ENCODE measurements at regions not wholly inside any gene's neighbourhood (a gene's known extent, or its start where the extent isn't known, plus 50 kb on each side); places are given as distances from the start of the nearest gene placed in this dataset.

- TF ChIP-seq CTCF (IDR thresholded peaks at IDR 0.05; ENCODE audit: insufficient read depth, low read length, poor library complexity, severe bottlenecking) = no peak
- Histone ChIP-seq H3K27me3 (replicated peaks; ENCODE audit: control insufficient read depth, insufficient read depth, low read length) (no peaks in the 10 kb centered on the region), H3K4me3 (replicated peaks; ENCODE audit: low read depth, low read length) (no peak overlapping the region), H3K36me3 (ENCODE audit: control insufficient read depth, insufficient read depth, low read length) (no peaks in the 10 kb centered on the region)
- no peak for DNase-seq (ENCODE audit: extremely low read depth, insufficient read length)
Measured at GRCh38 chr4:147418226-147418625, 62.7 kb upstream of the EDNRA start.

GRCh38 chr4:147421456-147421855, 59.4 kb upstream of the EDNRA start:
- Histone ChIP-seq H3K36me3 (ENCODE audit: control insufficient read depth, insufficient read depth, low read length) (no peaks in the 10 kb centered on the region), H3K4me3 (replicated peaks; ENCODE audit: low read depth, low read length) (no peak overlapping the region), H3K27me3 (replicated peaks; ENCODE audit: control insufficient read depth, insufficient read depth, low read length) (no peaks in the 10 kb centered on the region)
- no peak for DNase-seq (ENCODE audit: extremely low read depth, insufficient read length)
- no peak for TF ChIP-seq CTCF (IDR thresholded peaks at IDR 0.05; ENCODE audit: insufficient read depth, low read length, poor library complexity, severe bottlenecking)

- no peak for DNase-seq (ENCODE audit: extremely low read depth, insufficient read length)
- Histone ChIP-seq H3K4me3 (replicated peaks; ENCODE audit: low read depth, low read length) (no peak overlapping the region), H3K27me3 (replicated peaks; ENCODE audit: control insufficient read depth, insufficient read depth, low read length) (no peaks in the 10 kb centered on the region), H3K36me3 (ENCODE audit: control insufficient read depth, insufficient read depth, low read length) (no peaks in the 10 kb centered on the region)
- no peak for TF ChIP-seq CTCF (IDR thresholded peaks at IDR 0.05; ENCODE audit: insufficient read depth, low read length, poor library complexity, severe bottlenecking)
Measured at GRCh38 chr4:147423229-147423628, 57.7 kb upstream of the EDNRA start.

GRCh38 chr4:147425019-147425418, 55.9 kb upstream of the EDNRA start:
- no peak for TF ChIP-seq CTCF (IDR thresholded peaks at IDR 0.05; ENCODE audit: insufficient read depth, low read length, poor library complexity, severe bottlenecking)
- no peak overlapping the region for H3K4me3 ChIP-seq (replicated peaks; ENCODE audit: low read depth, low read length)
- no peaks in the 10 kb centered on the region; the same call in 1 of the 2 replicates for H3K27me3 ChIP-seq (replicated peaks; ENCODE audit: control insufficient read depth, insufficient read depth, low read length)
- no peak for DNase-seq (ENCODE audit: extremely low read depth, insufficient read length)
- no peaks in the 10 kb centered on the region for H3K36me3 ChIP-seq (ENCODE audit: control insufficient read depth, insufficient read depth, low read length)

GRCh38 chr4:147428583-147428982, 52.3 kb upstream of the EDNRA start:
- DNase-seq (ENCODE audit: extremely low read depth, insufficient read length) = no peak
- no peak for TF ChIP-seq CTCF (IDR thresholded peaks at IDR 0.05; ENCODE audit: insufficient read depth, low read length, poor library complexity, severe bottlenecking)
- Histone ChIP-seq H3K27me3 (replicated peaks; ENCODE audit: control insufficient read depth, insufficient read depth, low read length) (no peaks in the 10 kb centered on the region; the same call in 1 of the 2 replicates), H3K36me3 (ENCODE audit: control insufficient read depth, insufficient read depth, low read length) (no peaks in the 10 kb centered on the region), H3K4me3 (replicated peaks; ENCODE audit: low read depth, low read length) (no peak overlapping the region)

- Histone ChIP-seq H3K4me3 (replicated peaks; ENCODE audit: low read depth, low read length) (no peak overlapping the region), H3K27me3 (replicated peaks; ENCODE audit: control insufficient read depth, insufficient read depth, low read length) (no peaks in the 10 kb centered on the region; the same call in 1 of the 2 replicates), H3K36me3 (ENCODE audit: control insufficient read depth, insufficient read depth, low read length) (no peaks in the 10 kb centered on the region)
- no peak for TF ChIP-seq CTCF (IDR thresholded peaks at IDR 0.05; ENCODE audit: insufficient read depth, low read length, poor library complexity, severe bottlenecking)
- no peak for DNase-seq (ENCODE audit: extremely low read depth, insufficient read length)
Measured at GRCh38 chr4:147430111-147430510, 50.8 kb upstream of the EDNRA start.

All from GM06990 (cell line).